ENCODE measurements at regions not wholly inside any gene's neighbourhood (a gene's known extent, or its start where the extent isn't known, plus 50 kb on each side); places are given as distances from the start of the nearest gene placed in this dataset.
A peak's percentile ranks its signal among the peaks of the same experiment; 100 is the strongest.

- in situ Hi-C loops (cut with MboI; ENCODE audit: low pct_unique_long_range_greater_than_20kb, low sequenced_read_pairs) = no loop called here
- DNase-seq = no peak
These were observed 322.0 kb downstream of the TMA16 start for GRCh38 chr4:163816494-163816893.

GRCh38 chr4:163818673-163819072 is 324.2 kb downstream of the TMA16 start:
- DNase-seq = no peak
- in situ Hi-C loops (cut with MboI; ENCODE audit: low pct_unique_long_range_greater_than_20kb, low sequenced_read_pairs) = no loop called here

- DNase-seq = no peak
- in situ Hi-C loops (cut with MboI; ENCODE audit: low pct_unique_long_range_greater_than_20kb, low sequenced_read_pairs) = no loop called here
These were observed 339.2 kb downstream of the TMA16 start for GRCh38 chr4:163833669-163834068.

- in situ Hi-C loops (cut with MboI; ENCODE audit: low pct_unique_long_range_greater_than_20kb, low sequenced_read_pairs) = no loop called here
- no peak for DNase-seq
These were observed 351.5 kb downstream of the TMA16 start for GRCh38 chr4:163846008-163846407.

- in situ Hi-C loops (cut with MboI; ENCODE audit: low pct_unique_long_range_greater_than_20kb, low sequenced_read_pairs) = no loop called here
- no peak for DNase-seq
These were observed 357.8 kb downstream of the TMA16 start for GRCh38 chr4:163852246-163852645.

GRCh38 chr4:163857903-163858302 is 363.4 kb downstream of the TMA16 start:
- in situ Hi-C loops (cut with MboI; ENCODE audit: low pct_unique_long_range_greater_than_20kb, low sequenced_read_pairs) = no loop called here
- DNase-seq = no peak

- no peak for DNase-seq
- in situ Hi-C loops (cut with MboI; ENCODE audit: low pct_unique_long_range_greater_than_20kb, low sequenced_read_pairs) = no loop called here
These were observed 364.0 kb downstream of the TMA16 start for GRCh38 chr4:163858515-163858914.

- DNase-seq = no peak
- in situ Hi-C loops (cut with MboI; ENCODE audit: low pct_unique_long_range_greater_than_20kb, low sequenced_read_pairs) = no loop called here
These were observed 368.6 kb downstream of the TMA16 start for GRCh38 chr4:163863082-163863481.

- DNase-seq = no peak
- in situ Hi-C loops (cut with MboI; ENCODE audit: low pct_unique_long_range_greater_than_20kb, low sequenced_read_pairs) = no loop called here
These were observed 370.5 kb downstream of the TMA16 start for GRCh38 chr4:163865010-163865409.

- in situ Hi-C loops (cut with MboI; ENCODE audit: low pct_unique_long_range_greater_than_20kb, low sequenced_read_pairs) = no loop called here
- no peak for DNase-seq
These were observed 372.3 kb downstream of the TMA16 start for GRCh38 chr4:163866728-163867315.

- DNase-seq = no peak
- in situ Hi-C loops (cut with MboI; ENCODE audit: low pct_unique_long_range_greater_than_20kb, low sequenced_read_pairs) = no loop called here
These were observed 374.0 kb downstream of the TMA16 start for GRCh38 chr4:163868445-163868844.

GRCh38 chr4:163871078-163871477 is 376.6 kb downstream of the TMA16 start:
- in situ Hi-C loops (cut with MboI; ENCODE audit: low pct_unique_long_range_greater_than_20kb, low sequenced_read_pairs) = no loop called here

GRCh38 chr4:163875327-163875726 is 380.8 kb downstream of the TMA16 start:
- no peak for DNase-seq
- in situ Hi-C loops (cut with MboI; ENCODE audit: low pct_unique_long_range_greater_than_20kb, low sequenced_read_pairs) = no loop called here

More at GRCh38 chr4:163871078-163871477, 376.6 kb downstream of the TMA16 start:
- DNase-seq = no peak

GRCh38 chr4:163878336-163879121 is 384.0 kb downstream of the TMA16 start:
- in situ Hi-C loops (cut with MboI; ENCODE audit: low pct_unique_long_range_greater_than_20kb, low sequenced_read_pairs) = no loop called here
- DNase-seq = no peak

GRCh38 chr4:163892417-163892816 is 397.9 kb downstream of the TMA16 start:
- no peak for DNase-seq
- in situ Hi-C loops (cut with MboI; ENCODE audit: low pct_unique_long_range_greater_than_20kb, low sequenced_read_pairs) = no loop called here

- in situ Hi-C loops (cut with MboI; ENCODE audit: low pct_unique_long_range_greater_than_20kb, low sequenced_read_pairs) = no loop called here
- DNase-seq = peak; percentile 87
These were observed 401.0 kb downstream of the TMA16 start for GRCh38 chr4:163895378-163896005.

- in situ Hi-C loops (cut with MboI; ENCODE audit: low pct_unique_long_range_greater_than_20kb, low sequenced_read_pairs) = no loop called here
- no peak for DNase-seq
These were observed 406.8 kb downstream of the TMA16 start for GRCh38 chr4:163901319-163901718.

- DNase-seq = no peak
- in situ Hi-C loops (cut with MboI; ENCODE audit: low pct_unique_long_range_greater_than_20kb, low sequenced_read_pairs) = no loop called here
These were observed 407.9 kb downstream of the TMA16 start for GRCh38 chr4:163902417-163902816.

- in situ Hi-C loops (cut with MboI; ENCODE audit: low pct_unique_long_range_greater_than_20kb, low sequenced_read_pairs) = no loop called here
- DNase-seq = no peak
These were observed 417.4 kb downstream of the TMA16 start for GRCh38 chr4:163911891-163912290.

GRCh38 chr4:163913571-163913970 is 419.1 kb downstream of the TMA16 start:
- in situ Hi-C loops (cut with MboI; ENCODE audit: low pct_unique_long_range_greater_than_20kb, low sequenced_read_pairs) = no loop called here
- DNase-seq = no peak

Measured in KBM-7 (cell line).